Thymus (tissue), 11 donors: ENCODE measurements at regions not wholly inside any gene's neighbourhood (a gene's known extent, or its start where the extent isn't known, plus 50 kb on each side); places are given as distances from the start of the nearest gene placed in this dataset.

Source experiments
- DNase-seq, 9 donors: peaks; one replicate each; pipeline ENCODE4 v3.0.0-alpha.2; 2013; ENCODE audit warnings: low spot score in 9 of 9, low read depth in 6 of 9, missing footprints in 1 of 9
- H3K27ac ChIP-seq, 2 donors: one replicate each; pipeline ENCODE4 v1.5.1; 2013; ENCODE audit warnings: control low read depth in 1 of 2, low read depth in 1 of 2, low read length in 1 of 2, mild to moderate bottlenecking in 1 of 2, moderate library complexity in 1 of 2
- H3K27me3 ChIP-seq, 2 donors: one replicate each; pipeline ENCODE4 v1.5.1; 2013; ENCODE audit warnings: low read length in 1 of 2; ENCODE audit not compliant: control insufficient read depth in 2 of 2, insufficient read depth in 1 of 2
- H3K36me3 ChIP-seq, 2 donors: one replicate each; pipeline ENCODE4 v1.5.1; 2013; ENCODE audit warnings: low read length in 1 of 2, mild to moderate bottlenecking in 1 of 2, moderate library complexity in 1 of 2; ENCODE audit not compliant: control insufficient read depth in 2 of 2, insufficient read depth in 2 of 2
- H3K4me1 ChIP-seq, 2 donors: one replicate each; pipeline ENCODE4 v1.5.1; 2013; ENCODE audit warnings: low read length in 2 of 2; ENCODE audit not compliant: control insufficient read depth in 2 of 2, insufficient read depth in 2 of 2
- H3K4me3 ChIP-seq, 2 donors: one replicate each; pipeline ENCODE4 v1.5.1; 2013; ENCODE audit warnings: low read length in 2 of 2, control low read depth in 1 of 2, mild to moderate bottlenecking in 1 of 2
- H3K9me3 ChIP-seq, 2 donors: one replicate each; pipeline ENCODE4 v1.5.1; 2013; ENCODE audit warnings: low read length in 1 of 2, mild to moderate bottlenecking in 1 of 2; ENCODE audit not compliant: control insufficient read depth in 2 of 2, insufficient read depth in 1 of 2
- WGBS: extraction: QIAGEN DNeasy Blood & Tissue Kit; methylation state at CpG from one replicate; pipeline ENCODE4 v1.1.7; 2013; 5-methylcytosine and 5-hydroxymethylcytosine counted together
- donor health status: healthy.

DNA sequence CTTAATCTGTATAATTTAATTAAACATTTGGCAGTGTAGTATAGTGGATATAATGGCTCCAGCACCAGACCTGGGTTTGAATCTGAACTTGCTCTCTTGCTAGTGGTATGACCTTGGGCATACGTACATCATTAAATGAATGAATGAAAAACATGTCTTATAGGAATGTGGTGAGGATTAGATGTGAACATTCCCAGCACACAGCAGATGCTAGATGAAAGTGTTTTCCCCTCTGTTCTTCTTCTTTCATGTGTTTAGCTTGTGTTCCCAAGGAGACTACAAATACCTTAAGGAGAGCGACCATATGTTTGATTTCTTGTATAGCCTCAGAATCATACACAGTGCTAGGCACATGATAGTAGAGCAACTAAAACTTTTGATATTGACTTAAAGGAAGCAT is 56.5 kb downstream of the CT47B1 start:
- Histone ChIP-seq H3K4me3 (no peak overlapping the region), H3K27ac (no peak overlapping the region), H3K9me3 (no peaks in the 10 kb centered on the region), H3K36me3 (no peaks in the 10 kb centered on the region), H3K27me3 (no peaks in the 10 kb centered on the region), H3K4me1 (no peaks in the 10 kb centered on the region)
- DNase-seq, result no peak
- 95% methylated on average over 2 of the region's 2 CpGs for WGBS

DNA sequence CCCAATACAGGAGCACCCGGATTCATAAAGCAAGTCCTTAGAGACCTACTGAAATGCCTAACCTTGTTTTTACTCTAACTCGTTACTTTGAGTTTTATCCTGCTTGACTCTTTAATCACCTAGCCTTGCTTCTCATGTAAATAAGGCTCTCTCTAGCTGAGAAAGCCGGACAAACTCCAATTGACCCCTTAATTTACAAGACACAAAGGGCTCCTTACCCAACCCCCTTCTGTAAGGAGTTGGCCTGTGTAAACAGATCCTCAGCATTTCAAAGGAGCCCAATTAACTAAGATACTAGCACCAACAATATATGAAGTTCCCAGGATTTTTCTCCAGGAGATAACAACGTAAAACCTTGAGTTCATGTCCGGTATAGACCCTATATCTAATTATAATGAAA is 61.7 kb downstream of the CT47B1 start:
- 37% methylated on average over 5 of the region's 5 CpGs for whole genome bisulfite sequencing
- no peaks in the 10 kb centered on the region for H3K36me3 ChIP-seq
- H3K27ac ChIP-seq, result no peak overlapping the region
- DNase-seq, result no peak
- no peak overlapping the region for H3K4me3 ChIP-seq
- H3K4me1 ChIP-seq, result no peaks in the 10 kb centered on the region
- H3K9me3 ChIP-seq, result peaks cover 0 to 3% of the 10 kb centered on the region in 2 donors
- H3K27me3 ChIP-seq, result no peaks in the 10 kb centered on the region

DNA sequence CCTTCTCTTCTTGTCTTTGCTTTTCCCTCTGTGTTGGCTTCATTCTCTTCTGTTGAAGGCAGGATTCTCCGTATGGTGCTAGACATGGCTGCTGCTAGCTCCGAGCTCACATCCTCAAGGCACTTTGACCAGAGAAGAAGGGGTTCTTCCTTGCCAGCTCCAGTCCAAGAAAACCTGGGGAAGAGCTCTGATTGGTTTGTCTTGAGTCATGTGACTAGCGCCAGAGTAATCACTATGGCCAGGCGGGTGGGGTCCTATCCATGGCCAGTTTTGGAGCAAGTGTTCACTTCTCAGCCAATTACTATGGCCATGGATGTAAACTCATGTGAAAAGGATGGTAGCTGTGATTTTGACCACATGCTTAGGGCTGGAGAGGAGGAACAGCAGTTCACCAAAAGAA is 74.2 kb downstream of the CT47B1 start:
- Histone ChIP-seq H3K4me3 (no peak overlapping the region), H3K27ac (no peak overlapping the region), H3K4me1 (no peaks in the 10 kb centered on the region), H3K36me3 (no peaks in the 10 kb centered on the region), H3K9me3 (no peaks in the 10 kb centered on the region), H3K27me3 (no peaks in the 10 kb centered on the region)
- WGBS, result 96% methylated on average over 4 of the region's 4 CpGs
- DNase-seq, result no peak

DNA sequence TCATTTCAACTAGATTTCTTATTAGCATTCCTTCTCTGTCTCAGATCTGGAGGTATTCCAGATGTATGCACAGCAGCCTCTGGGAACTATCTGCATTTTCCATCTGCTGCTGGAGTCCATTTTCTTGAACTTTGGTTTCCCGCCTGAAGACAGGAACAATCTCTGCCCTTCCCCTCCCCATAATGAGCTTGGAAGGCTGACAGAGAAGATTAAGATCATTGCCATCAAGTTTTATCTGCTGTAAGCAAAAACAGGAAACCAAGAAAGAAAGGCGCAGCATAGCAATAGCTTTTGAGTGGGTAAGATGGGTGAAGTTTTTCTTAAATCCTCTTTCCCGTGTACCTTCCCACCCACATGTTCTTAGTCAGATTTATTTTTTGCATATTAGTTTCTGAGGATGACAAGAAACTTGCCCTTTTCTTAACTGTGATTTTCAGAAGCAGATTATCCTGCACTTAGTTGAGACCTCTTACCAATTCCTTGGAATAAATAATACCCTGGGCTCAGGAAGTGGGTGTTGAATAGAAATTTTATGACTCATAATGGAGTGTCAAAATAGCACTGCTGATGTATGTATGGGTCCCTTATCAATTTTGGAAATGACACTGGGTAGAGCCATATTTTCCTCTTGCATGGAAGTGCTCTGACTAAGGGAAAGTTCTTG is 78.3 kb downstream of the CT47B1 start:
- no peak overlapping the region for H3K4me3 ChIP-seq
- H3K4me1 ChIP-seq, result no peaks in the 10 kb centered on the region
- peak in 1 of 9 donors; percentile 29 for DNase-seq
- H3K9me3 ChIP-seq, result no peaks in the 10 kb centered on the region
- no peaks in the 10 kb centered on the region for H3K27me3 ChIP-seq
- WGBS, result 38% methylated on average over 3 of the region's 3 CpGs
- H3K36me3 ChIP-seq, result no peaks in the 10 kb centered on the region
- no peak overlapping the region for H3K27ac ChIP-seq

DNA sequence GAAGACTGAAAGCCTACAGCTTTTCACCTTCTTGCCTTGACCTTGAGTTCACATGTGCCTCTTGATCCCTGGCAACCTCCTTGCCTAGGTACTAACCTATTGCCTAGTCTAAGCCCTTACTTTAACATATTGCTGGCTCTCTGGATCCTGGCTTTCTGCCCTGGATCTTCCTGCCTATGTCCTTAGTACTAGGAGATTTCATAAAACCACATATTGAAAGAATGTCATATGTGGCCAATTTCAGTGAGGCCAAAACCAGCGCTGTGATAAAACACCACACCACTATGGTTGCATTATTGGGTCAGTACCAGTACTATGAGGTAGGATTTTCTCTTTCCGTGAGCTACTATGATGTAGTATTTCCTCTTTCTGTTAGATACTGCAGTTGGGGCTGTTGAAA is 80.4 kb downstream of the CT47B1 start:
- no peak overlapping the region for H3K27ac ChIP-seq

DNA sequence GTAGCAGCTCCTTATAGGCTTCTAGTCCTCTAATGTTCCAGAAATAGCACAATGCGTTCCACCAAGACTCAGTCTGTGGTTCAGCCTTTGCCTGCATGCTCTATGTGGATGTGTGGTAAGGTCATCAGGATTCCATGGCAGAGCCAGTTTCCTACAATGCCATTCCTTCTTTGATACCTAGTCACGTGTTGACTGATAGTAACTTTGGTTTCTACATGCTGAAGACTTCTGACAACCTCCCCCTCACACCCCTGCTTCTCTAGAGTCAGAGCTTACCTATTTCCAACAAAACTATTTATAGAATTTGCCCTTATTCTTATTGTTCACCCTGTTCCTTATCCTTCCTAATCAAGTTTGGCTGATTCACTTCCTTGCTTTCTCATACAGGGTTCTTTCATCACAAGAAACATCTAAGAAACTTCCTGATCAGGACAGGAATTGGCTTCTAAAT is 81.1 kb downstream of the CT47B1 start:
- Histone ChIP-seq H3K4me3 (no peak overlapping the region), H3K4me1 (no peaks in the 10 kb centered on the region), H3K9me3 (no peaks in the 10 kb centered on the region), H3K27me3 (no peaks in the 10 kb centered on the region), H3K27ac (no peak overlapping the region), H3K36me3 (no peaks in the 10 kb centered on the region)
- no peak for DNase-seq
- 62% methylated on average over 2 of the region's 2 CpGs for WGBS

More for the DNA sequence above, 80.4 kb downstream of the CT47B1 start:
- 98% methylated on average over 2 of the region's 2 CpGs for WGBS
- no peak for DNase-seq
- Histone ChIP-seq H3K4me1 (no peaks in the 10 kb centered on the region), H3K9me3 (no peaks in the 10 kb centered on the region), H3K27me3 (no peaks in the 10 kb centered on the region), H3K36me3 (no peaks in the 10 kb centered on the region), H3K4me3 (no peak overlapping the region)

DNA sequence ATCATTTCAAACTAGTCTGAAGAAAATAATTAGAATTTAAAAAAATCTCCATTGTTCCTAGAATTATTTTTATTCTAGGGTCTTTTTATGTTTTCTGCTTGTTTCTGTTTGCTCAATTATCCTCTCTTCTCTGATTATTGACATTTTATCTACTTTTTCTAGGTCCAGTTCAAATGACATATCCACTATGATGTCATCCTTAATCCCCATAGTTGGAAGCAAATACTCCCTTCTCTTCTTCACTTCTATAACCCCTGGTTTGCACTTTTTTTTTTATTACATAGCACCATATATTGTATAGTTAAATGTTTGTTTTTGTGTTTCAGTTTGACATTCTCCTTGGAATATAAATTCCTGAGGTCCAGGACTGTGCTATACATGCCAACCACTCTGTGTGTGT is 82.6 kb downstream of the CT47B1 start:
- H3K27me3 ChIP-seq, result no peaks in the 10 kb centered on the region
- DNase-seq, result no peak
- H3K36me3 ChIP-seq, result no peaks in the 10 kb centered on the region
- no peaks in the 10 kb centered on the region for H3K9me3 ChIP-seq
- no peak overlapping the region for H3K27ac ChIP-seq
- H3K4me3 ChIP-seq, result no peak overlapping the region
- no peaks in the 10 kb centered on the region for H3K4me1 ChIP-seq

DNA sequence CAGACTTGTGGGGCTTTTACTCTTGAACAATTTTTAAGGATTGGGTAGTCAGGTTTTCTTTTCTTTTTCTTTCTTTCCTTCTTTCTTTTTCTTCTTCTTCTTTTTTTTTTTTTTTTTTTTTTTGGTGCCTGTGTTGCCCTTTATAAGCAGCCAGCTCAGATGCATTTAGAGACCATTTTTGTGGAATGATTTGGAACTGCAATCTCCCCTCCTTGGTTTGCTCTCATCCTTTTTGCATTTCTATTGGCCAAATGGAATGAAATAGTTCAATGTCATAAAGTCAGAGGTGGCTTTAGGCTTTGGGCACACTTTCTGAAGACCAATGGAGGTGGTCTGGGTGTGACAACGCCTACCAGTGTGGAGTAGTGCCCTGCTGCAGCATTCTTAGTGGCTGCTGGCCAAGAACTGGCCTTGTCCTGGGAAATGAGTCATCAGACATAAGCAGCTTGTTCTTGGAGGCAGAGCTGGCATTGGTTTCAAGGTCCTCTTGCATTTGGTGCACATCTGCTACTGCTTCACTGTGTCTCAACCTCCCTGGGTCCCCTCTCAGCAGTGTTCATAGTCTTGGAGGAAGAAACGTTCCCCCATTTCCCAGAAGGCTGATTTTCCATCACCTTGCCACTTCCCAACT is 84.5 kb downstream of the CT47B1 start:
- WGBS, result 90% methylated on average over 2 of the region's 2 CpGs
- Histone ChIP-seq H3K27me3 (no peaks in the 10 kb centered on the region), H3K36me3 (no peaks in the 10 kb centered on the region), H3K4me3 (no peak overlapping the region), H3K4me1 (no peaks in the 10 kb centered on the region), H3K9me3 (no peaks in the 10 kb centered on the region), H3K27ac (no peak overlapping the region)
- no peak for DNase-seq

DNA sequence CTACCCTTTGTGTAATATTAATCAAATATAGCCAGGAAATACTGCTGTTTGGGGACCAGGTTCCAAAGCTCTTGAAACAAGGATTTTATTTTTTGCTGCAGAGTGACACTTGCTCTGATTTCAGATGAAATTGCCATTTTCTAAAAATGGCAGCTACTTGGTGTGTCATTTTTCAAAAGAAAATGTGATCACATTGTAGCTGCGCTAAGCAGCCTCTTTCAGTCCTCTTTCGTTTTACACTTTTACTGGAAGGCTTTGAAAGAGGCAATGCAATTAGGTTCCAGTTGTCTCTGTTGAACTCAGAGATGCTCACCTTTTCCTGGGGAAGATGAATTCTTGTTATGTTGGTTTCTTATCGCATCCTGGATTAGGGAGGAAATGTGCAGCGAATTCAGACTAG is 85.1 kb downstream of the CT47B1 start:
- no peaks in the 10 kb centered on the region for H3K4me1 ChIP-seq
- no peak overlapping the region for H3K4me3 ChIP-seq
- H3K36me3 ChIP-seq, result no peaks in the 10 kb centered on the region
- H3K27me3 ChIP-seq, result no peaks in the 10 kb centered on the region
- no peak for DNase-seq
- 86% methylated on average over 4 of the region's 4 CpGs for WGBS
- no peak overlapping the region for H3K27ac ChIP-seq
- no peaks in the 10 kb centered on the region for H3K9me3 ChIP-seq
